Astrocyte (in vitro differentiated cells and primary cell): ENCODE measurements at regions not wholly inside any gene's neighbourhood (a gene's known extent, or its start where the extent isn't known, plus 50 kb on each side); places are given as distances from the start of the nearest gene placed in this dataset.

Source experiments
- DNase-seq: peaks from one replicate; pipeline ENCODE4 v3.0.0-alpha.2; 2010; ENCODE audit warnings: low read depth
- FAIRE-seq: peaks from 2 replicates; lab custom pipeline; 2011; peaks lifted over from hg19 to GRCh38; lab: Jason Lieb, UNC
- H2AFZ ChIP-seq: 2 replicates; pipeline ENCODE4 v1.6.0; 2012; ENCODE audit warnings: low read depth, low read length, inconsistent platforms
- H3K27ac ChIP-seq: 2 replicates; pipeline ENCODE4 v1.5.1; 2011; ENCODE audit warnings: low read depth, low read length, inconsistent platforms
- H3K27me3 ChIP-seq: 2 replicates; pipeline ENCODE4 v1.6.0; 2011; ENCODE audit warnings: low read length, inconsistent platforms; ENCODE audit not compliant: insufficient read depth
- H3K36me3 ChIP-seq: 2 replicates; pipeline ENCODE4 v1.5.1; 2011; ENCODE audit warnings: low read length, inconsistent platforms; ENCODE audit not compliant: insufficient read depth
- H3K4me1 ChIP-seq: 2 replicates; pipeline ENCODE4 v1.5.1; 2011; ENCODE audit warnings: low read length, inconsistent platforms; ENCODE audit not compliant: insufficient read depth
- H3K4me2 ChIP-seq: 2 replicates; pipeline ENCODE4 v1.6.0; 2012; ENCODE audit warnings: low read length, inconsistent platforms
- H3K4me3 ChIP-seq: 2 replicates; pipeline ENCODE4 v1.5.1; 2011; ENCODE audit warnings: low read depth, mild to moderate bottlenecking, low read length, inconsistent platforms; ENCODE audit not compliant: insufficient read depth
- H3K79me2 ChIP-seq: 2 replicates; pipeline ENCODE4 v1.6.0; 2012; ENCODE audit warnings: mild to moderate bottlenecking, low read length, inconsistent platforms; ENCODE audit not compliant: insufficient read depth
- H3K9ac ChIP-seq: 2 replicates; pipeline ENCODE4 v1.6.0; 2012; ENCODE audit warnings: mild to moderate bottlenecking, low read length, inconsistent platforms
- H3K9me3 ChIP-seq: 2 replicates; pipeline ENCODE4 v1.5.1; 2012; ENCODE audit warnings: low read depth, mild to moderate bottlenecking, low read length, inconsistent platforms; ENCODE audit not compliant: insufficient read depth
- H4K20me1 ChIP-seq: 2 replicates; pipeline ENCODE4 v1.6.0; 2012; ENCODE audit warnings: low read length, inconsistent platforms; ENCODE audit not compliant: insufficient read depth
- H3K27ac Mint-ChIP-seq: one replicate; pipeline ENCODE4 v1.8.0; 2021; ENCODE audit warnings: mild to moderate bottlenecking, mixed read lengths; ENCODE audit not compliant: unreplicated experiment
- H3K27me3 Mint-ChIP-seq: one replicate; pipeline ENCODE4 v1.8.0; 2021; ENCODE audit warnings: low read depth, mixed read lengths; ENCODE audit not compliant: unreplicated experiment
- H3K36me3 Mint-ChIP-seq: one replicate; pipeline ENCODE4 v1.8.0; 2021; ENCODE audit warnings: low read depth, mixed read lengths; ENCODE audit not compliant: unreplicated experiment
- H3K4me1 Mint-ChIP-seq: one replicate; pipeline ENCODE4 v1.8.0; 2021; ENCODE audit warnings: low read depth, mixed read lengths; ENCODE audit not compliant: unreplicated experiment
- H3K4me3 Mint-ChIP-seq: one replicate; pipeline ENCODE4 v1.8.0; 2021; ENCODE audit warnings: mild to moderate bottlenecking, moderate library complexity, mixed read lengths; ENCODE audit not compliant: unreplicated experiment
- H3K9me3 Mint-ChIP-seq: one replicate; pipeline ENCODE4 v1.8.0; 2021; ENCODE audit warnings: mild to moderate bottlenecking, mixed read lengths; ENCODE audit not compliant: unreplicated experiment
- EZH2 ChIP-seq: IDR thresholded peaks from 2 replicates; pipeline ENCODE4 v1.6.1; 2012; ENCODE audit warnings: mild to moderate bottlenecking, low read length, inconsistent platforms; ENCODE audit not compliant: insufficient read depth
- TF ChIP-seq, protein P1 (sequence below): IDR thresholded peaks from 2 replicates; pipeline ENCODE4 v1.5.1; 2011; ENCODE audit warnings: low read depth, mild to moderate bottlenecking, inconsistent platforms, low read length, moderate library complexity; ENCODE audit not compliant: insufficient read depth

DNA sequence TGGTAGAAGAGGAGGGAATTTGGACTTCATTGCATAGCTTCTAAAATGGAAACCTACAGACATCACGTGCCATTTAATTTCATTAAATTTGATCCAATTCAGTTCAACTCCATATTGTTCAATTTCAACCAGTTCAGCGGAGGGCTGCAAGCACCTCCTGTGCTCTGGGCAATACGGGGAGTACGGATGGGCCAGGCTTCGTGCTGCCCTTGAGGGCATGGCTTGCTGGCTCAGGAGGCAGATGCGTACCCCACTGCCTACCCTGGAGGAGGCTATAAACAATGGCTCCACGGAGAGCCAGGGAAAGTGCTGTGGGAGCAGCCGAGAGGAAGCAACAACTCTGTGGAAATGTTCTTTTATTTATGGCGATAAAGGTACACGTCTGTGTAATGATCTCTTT lies 261.8 kb downstream of the DCDC2C start:
- Histone ChIP-seq H3K4me3 (no peak overlapping the region), H3K27me3 (no peaks in the 10 kb centered on the region), H4K20me1 (no peaks in the 10 kb centered on the region), H2AFZ (no peak overlapping the region), H3K79me2 (no peaks in the 10 kb centered on the region), H3K4me1 (no peaks in the 10 kb centered on the region), H3K36me3 (no peaks in the 10 kb centered on the region), H3K9me3 (peaks cover 5% of the 10 kb centered on the region), H3K9ac (no peak overlapping the region), H3K27ac (no peak overlapping the region), H3K4me2 (no peak overlapping the region)
- DNase-seq, result no peak
- TF ChIP-seq, protein P1, sequence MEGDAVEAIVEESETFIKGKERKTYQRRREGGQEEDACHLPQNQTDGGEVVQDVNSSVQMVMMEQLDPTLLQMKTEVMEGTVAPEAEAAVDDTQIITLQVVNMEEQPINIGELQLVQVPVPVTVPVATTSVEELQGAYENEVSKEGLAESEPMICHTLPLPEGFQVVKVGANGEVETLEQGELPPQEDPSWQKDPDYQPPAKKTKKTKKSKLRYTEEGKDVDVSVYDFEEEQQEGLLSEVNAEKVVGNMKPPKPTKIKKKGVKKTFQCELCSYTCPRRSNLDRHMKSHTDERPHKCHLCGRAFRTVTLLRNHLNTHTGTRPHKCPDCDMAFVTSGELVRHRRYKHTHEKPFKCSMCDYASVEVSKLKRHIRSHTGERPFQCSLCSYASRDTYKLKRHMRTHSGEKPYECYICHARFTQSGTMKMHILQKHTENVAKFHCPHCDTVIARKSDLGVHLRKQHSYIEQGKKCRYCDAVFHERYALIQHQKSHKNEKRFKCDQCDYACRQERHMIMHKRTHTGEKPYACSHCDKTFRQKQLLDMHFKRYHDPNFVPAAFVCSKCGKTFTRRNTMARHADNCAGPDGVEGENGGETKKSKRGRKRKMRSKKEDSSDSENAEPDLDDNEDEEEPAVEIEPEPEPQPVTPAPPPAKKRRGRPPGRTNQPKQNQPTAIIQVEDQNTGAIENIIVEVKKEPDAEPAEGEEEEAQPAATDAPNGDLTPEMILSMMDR, result no peak
- no peak for TF ChIP-seq EZH2
- Mint-ChIP-seq H3K4me1 (no peaks in the 10 kb centered on the region), H3K27me3 (no peaks in the 10 kb centered on the region), H3K27ac (no peak overlapping the region), H3K4me3 (no peak overlapping the region), H3K36me3 (no peaks in the 10 kb centered on the region), H3K9me3 (peaks cover 3% of the 10 kb centered on the region)
- FAIRE-seq, result no peak

DNA sequence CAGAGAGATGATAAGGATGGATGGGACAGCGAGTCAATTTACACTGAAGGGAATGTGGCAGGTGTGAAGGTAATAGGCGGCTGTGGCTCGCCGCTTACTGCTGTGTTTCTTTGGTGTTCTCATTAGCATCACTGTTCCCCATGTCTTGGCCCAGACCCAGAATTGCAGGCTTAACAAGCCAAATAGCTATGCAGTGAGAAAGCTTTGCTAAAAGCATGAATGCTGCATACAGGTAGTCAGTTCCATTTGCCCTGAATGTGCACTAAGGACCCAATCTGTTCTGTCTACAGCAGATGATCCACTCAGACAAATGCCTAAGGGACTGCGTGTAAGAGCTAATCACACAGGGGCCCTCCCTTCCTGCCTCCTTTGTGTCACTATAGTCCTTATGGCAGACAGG lies 262.6 kb downstream of the DCDC2C start:
- H3K27me3 Mint-ChIP-seq, result no peaks in the 10 kb centered on the region
- no peak overlapping the region for H3K9ac ChIP-seq
- H3K27ac ChIP-seq, result no peak overlapping the region
- peaks cover 3% of the 10 kb centered on the region for H3K9me3 Mint-ChIP-seq
- TF ChIP-seq EZH2, result no peak
- TF ChIP-seq, protein P1, result no peak
- no peaks in the 10 kb centered on the region for H3K27me3 ChIP-seq
- FAIRE-seq, result no peak
- no peaks in the 10 kb centered on the region for H3K4me1 ChIP-seq
- no peak for DNase-seq
- no peak overlapping the region for H3K4me2 ChIP-seq
- no peak overlapping the region for H3K27ac Mint-ChIP-seq
- no peaks in the 10 kb centered on the region for H3K4me1 Mint-ChIP-seq
- no peaks in the 10 kb centered on the region for H3K36me3 Mint-ChIP-seq
- peaks cover 5% of the 10 kb centered on the region for H3K9me3 ChIP-seq
- no peaks in the 10 kb centered on the region for H3K79me2 ChIP-seq
- H4K20me1 ChIP-seq, result no peaks in the 10 kb centered on the region
- H3K4me3 Mint-ChIP-seq, result no peak overlapping the region
- no peak overlapping the region for H3K4me3 ChIP-seq
- no peak overlapping the region for H2AFZ ChIP-seq
- no peaks in the 10 kb centered on the region for H3K36me3 ChIP-seq

DNA sequence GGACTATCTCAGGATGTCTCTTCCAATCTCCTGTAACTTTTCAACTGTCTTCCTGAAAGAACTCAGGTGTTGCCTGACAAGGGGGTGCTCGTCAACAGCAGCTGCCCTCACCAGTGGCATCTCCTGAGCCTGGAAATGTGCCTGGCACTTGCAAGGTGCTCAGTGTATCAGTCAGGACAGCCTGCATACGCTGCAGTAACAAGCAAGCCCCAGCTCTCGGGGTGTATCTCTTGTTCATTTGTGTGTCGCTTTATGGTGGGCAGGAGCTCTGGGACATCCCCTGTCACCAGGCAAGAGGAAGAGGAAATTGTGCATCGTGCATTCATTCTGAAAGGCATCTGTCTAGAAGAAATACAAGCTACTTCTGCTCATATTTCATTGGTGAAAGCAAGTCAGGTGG lies 263.1 kb downstream of the DCDC2C start:
- no peaks in the 10 kb centered on the region for H3K36me3 ChIP-seq
- no peak overlapping the region for H3K27ac ChIP-seq
- no peaks in the 10 kb centered on the region for H3K4me1 ChIP-seq
- Mint-ChIP-seq H3K36me3 (no peaks in the 10 kb centered on the region), H3K27me3 (no peaks in the 10 kb centered on the region), H3K27ac (no peak overlapping the region), H3K4me1 (no peaks in the 10 kb centered on the region), H3K9me3 (peaks cover 3% of the 10 kb centered on the region), H3K4me3 (no peak overlapping the region)
- no peak overlapping the region for H3K9ac ChIP-seq
- H2AFZ ChIP-seq, result no peak overlapping the region
- H3K9me3 ChIP-seq, result peaks cover 9% of the 10 kb centered on the region
- DNase-seq (no peak), FAIRE-seq (no peak)
- no peaks in the 10 kb centered on the region for H3K79me2 ChIP-seq
- no peak for TF ChIP-seq EZH2
- TF ChIP-seq, protein P1, result no peak
- no peaks in the 10 kb centered on the region for H3K27me3 ChIP-seq
- no peak overlapping the region for H3K4me2 ChIP-seq
- no peaks in the 10 kb centered on the region for H4K20me1 ChIP-seq
- H3K4me3 ChIP-seq, result no peak overlapping the region
